GM21360 (cell line): ENCODE measurements at regions not wholly inside any gene's neighbourhood (a gene's known extent, or its start where the extent isn't known, plus 50 kb on each side); places are given as distances from the start of the nearest gene placed in this dataset.

Experiments
- ATAC-seq: cut with Tn5 transposase; IDR thresholded peaks from one replicate; pipeline ENCODE4 v1.9.1; 2021; ENCODE audit warnings: mild to moderate bottlenecking, moderate library complexity; ENCODE audit not compliant: unreplicated experiment

GRCh38 chr22:47289336-47289985 lies 527.0 kb downstream of the TBC1D22A start:
- ATAC-seq, result no peak

GRCh38 chr22:47288680-47289079 lies 526.2 kb downstream of the TBC1D22A start:
- no peak for ATAC-seq

DNA sequence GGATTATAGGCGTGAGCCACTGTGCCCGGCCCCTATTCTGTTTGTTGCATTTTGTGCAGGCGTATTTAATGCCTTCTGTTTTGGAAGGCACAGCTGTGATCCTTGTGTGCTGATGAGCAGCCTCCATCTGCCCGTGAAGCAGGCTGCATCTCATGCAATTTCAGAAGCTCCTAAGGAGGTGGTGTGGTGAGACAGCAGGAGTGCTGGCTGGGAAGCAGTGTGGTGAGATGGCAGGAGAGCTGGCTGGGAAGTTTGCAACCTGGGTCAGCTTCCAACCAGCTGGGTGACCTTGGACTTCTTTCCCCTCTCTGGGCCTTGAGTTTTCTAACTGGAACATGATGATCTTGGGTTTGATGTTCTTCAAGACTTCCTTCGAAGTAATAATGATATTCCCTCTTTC lies 525.1 kb downstream of the TBC1D22A start:
- no peak for ATAC-seq

GRCh38 chr22:47286590-47286989 lies 524.1 kb downstream of the TBC1D22A start:
- ATAC-seq, result no peak

GRCh38 chr22:47285981-47286380 lies 523.5 kb downstream of the TBC1D22A start:
- ATAC-seq, result no peak

DNA sequence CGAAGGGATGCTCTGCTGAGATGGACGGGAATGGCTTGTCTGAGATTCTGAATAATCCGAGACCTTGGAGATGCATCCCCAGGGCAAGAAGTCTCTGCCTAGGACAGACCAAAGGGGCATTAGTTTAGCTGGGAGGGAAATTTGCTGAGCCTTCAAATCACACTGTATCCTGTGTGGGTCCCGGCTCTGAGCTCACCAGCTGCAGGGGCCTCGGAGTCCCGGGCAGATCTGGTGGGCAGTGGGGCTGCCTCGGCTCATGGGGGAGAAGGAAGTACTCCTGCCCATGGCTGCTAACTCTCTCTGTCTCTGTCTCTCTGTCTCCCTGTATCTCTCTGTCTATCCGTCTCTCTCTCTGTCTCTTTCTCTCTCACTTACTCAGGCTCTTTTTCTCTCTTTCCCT lies 522.4 kb downstream of the TBC1D22A start:
- no peak for ATAC-seq

- no peak for ATAC-seq
Observed at GRCh38 chr22:47284360-47284759, 521.9 kb downstream of the TBC1D22A start.

- no peak for ATAC-seq
Observed at GRCh38 chr22:47283616-47284270, 521.3 kb downstream of the TBC1D22A start.

GRCh38 chr22:47282851-47283250 lies 520.4 kb downstream of the TBC1D22A start:
- ATAC-seq, result no peak

DNA sequence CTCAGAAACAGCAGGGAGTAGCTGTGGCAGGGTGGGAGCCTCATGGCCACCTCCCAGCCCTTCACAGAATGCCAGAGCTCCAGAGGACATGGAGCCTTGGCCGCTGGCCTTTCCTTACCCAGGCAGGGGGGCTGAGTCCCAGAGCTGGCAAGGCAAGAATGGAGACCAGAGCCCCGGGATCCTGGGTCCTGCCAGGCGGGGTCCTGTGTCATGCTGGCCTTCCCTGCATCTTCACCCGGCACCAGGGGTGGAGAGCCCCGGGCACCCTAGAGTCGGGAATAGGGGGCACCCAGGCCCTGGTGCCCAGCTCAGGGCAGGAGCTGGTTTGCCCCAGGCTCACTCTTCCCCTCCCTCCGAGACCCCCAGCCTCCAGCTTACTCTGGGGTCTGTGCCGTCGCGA lies 519.9 kb downstream of the TBC1D22A start:
- no peak for ATAC-seq

DNA sequence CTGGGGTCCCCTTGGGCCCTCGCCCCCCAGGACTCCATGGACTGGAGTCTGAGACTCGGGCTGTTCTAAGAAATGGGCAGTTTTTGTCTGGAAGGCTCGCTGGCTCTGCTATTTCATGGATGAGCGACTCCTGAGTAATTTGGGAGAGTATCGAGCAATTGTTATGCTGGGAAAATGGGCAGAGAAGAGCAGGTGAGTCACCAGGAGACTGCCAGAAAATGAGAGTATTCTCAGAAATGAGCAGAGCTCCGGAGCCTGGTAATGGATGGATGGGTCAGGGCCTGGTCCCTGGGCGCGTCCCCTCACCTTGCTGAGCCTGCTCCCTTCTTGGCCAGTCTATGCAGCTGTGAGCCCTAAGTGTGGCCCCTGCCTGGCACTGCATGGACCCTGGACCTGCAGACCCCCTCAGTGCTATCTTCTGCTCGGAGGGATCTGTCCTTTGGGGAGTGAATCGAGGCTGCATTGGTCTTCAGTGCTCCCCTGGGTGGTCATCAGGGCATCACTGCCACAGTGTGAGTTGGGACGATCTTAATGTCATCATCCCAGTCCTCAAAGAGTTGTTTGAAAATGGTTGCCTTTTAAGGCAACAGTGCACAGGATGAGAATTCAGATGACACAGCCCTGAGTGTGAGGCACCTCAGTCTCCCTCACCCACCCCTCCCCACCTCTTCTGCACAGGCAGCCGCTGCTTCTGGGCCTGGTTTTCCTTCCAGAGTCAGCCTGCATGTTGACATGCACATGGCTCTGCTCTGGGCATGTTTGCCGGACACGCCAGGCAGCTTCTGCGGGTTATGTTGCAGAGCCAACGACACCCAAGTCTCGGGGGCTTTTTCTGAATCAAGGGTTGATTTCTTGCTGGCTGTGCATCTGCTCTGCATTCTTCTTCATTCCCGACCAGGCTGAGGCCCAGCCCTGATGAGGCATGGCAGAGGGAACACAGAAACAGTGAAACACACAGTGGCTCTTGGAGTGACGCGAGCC lies 519.0 kb downstream of the TBC1D22A start:
- no peak for ATAC-seq

- ATAC-seq, result no peak
Observed at GRCh38 chr22:47280301-47280700, 517.9 kb downstream of the TBC1D22A start.

DNA sequence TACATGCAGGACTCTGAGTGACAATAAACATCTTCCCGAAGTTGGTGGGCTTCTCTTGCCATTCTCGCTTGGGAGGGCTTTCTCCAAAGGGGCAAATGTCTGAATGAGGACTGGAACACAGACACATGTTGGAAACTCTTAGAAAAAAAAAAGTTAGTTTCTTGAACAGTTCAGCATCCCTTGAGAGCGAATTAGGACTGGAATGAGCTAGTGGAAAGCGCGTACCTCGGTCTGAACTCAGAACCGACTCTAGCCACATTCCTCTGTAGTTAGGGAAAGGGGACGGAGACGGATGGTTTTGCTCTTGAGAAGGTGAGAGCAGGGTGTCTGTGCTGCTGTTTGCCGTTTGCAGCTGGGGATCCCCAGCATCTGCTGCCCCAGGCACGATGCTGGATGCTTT lies 517.3 kb downstream of the TBC1D22A start:
- ATAC-seq, result no peak

DNA sequence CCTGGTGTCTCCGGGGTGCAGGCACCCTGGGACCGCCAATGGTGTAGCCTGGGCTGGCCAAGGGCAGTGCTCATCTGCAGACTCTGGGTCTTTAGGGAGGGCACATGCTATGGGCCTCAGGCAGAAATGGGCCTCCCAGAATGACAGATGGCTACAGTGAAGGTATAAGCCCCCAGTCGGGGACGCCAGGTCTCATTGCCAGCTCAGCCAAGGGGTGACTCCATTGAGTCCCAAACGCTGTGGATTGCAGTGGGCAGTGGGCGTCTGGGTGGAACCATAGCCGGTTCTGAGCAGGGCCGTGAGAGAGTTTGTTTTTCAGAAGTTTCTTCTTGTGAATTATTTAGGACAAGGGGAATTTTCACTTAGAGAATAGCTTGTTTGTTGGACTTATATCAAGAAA lies 516.9 kb downstream of the TBC1D22A start:
- no peak for ATAC-seq

- no peak for ATAC-seq
Observed at GRCh38 chr22:47278655-47279054, 516.2 kb downstream of the TBC1D22A start.

DNA sequence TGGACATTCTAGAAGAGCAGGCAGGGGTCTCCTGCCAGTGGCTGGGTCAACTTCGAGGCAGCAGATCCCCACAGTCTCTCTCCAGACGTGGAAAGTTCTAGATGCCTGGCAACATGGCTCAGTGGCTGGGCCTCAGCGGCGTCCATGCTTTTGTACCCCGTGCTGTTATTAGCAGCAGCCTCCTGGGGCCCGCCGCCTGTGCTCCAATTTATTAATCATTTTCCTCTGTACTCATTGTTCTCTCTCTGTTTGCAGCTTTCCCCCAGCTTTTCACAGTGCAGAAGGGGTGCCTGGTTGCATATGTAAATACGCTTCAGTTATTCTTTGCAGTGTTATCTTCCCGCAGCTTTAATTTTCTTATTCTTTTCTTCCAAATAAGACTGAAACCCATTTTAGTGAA lies 515.1 kb downstream of the TBC1D22A start:
- no peak for ATAC-seq

GRCh38 chr22:47276991-47277390 lies 514.5 kb downstream of the TBC1D22A start:
- no peak for ATAC-seq

- no peak for ATAC-seq
Observed at GRCh38 chr22:47276450-47276820, 514.0 kb downstream of the TBC1D22A start.

- no peak for ATAC-seq
Observed at GRCh38 chr22:47275605-47276449, 513.4 kb downstream of the TBC1D22A start.

- ATAC-seq, result no peak
Observed at GRCh38 chr22:47274196-47274595, 511.7 kb downstream of the TBC1D22A start.
